ENCODE measurements at regions not wholly inside any gene's neighbourhood (a gene's known extent, or its start where the extent isn't known, plus 50 kb on each side); places are given as distances from the start of the nearest gene placed in this dataset.

DNA sequence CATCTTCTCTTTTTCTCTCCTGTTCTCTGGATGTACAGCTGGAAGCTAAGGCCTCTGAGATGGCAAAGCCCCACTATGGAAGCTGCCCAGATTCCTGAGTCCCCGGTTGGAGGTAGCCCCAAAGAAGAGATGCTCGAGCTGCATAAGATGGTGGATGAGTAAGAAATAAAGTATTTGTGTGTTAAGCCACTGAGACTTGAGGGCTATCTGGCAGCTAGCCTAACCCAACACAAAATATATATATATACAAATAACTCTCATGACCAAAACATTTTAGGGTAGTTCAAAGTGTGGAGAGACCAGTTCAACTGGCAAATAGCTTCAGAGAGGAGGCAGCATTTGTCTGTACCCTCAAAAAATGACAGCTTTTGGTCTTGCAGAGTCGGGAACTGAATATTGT is 72.4 kb upstream of the PDE1C start:
- DNase-seq (ENCODE audit: low read depth): no peak

DNA sequence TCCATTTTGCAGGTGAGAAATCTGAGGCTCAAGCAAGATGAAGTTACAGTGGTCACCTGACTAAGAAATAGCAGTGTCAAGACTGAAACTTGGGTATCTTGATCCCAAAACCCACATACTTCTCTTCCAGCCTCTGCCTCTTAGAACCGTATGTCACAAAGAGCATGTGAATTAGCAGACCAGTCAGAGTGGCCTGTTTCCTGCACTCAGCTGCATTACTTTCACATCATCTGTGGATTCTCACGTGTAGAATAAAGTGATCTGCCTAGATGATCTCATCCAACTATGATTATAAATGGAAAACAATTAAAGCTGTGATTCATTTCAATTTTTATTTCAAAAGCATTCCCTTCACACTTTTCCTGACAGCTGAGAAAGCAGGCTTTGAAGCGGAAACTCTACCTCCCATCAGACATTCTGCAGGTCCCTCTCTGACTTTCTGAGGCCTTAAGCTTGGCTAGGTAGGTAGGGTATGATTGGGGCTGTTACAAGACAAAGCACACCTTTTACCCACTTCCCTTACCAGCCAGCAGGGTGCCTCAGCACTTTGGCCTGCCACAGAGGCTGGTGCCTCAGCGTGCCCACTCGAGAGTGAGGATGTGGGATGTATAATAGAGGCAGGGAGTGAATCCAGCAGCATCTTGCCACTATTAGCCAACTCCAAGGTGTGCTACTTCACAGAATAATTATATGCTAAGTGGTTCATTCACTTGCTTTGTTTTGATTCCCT is 70.2 kb upstream of the PDE1C start:
- no peak for DNase-seq (ENCODE audit: low read depth)

DNA sequence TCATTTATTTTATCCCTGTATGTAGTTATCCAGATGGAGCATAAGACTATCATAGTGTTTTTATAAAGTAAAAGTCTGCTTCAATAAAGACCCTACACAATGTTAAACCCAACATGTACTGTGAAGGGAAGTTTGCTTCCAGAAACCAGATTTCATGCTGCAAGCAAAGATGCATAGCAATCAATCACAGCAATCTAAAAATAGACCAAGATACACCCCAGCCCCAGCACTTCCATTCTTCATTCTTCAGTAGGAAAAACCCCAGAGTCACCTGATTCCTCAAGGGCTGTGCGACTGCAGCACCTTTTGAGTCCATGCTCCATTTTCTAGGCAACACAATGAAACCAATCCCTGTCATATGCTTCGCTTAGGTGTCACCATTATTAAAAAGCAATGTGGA is 66.9 kb upstream of the PDE1C start:
- no peak for DNase-seq (ENCODE audit: low read depth)

DNA sequence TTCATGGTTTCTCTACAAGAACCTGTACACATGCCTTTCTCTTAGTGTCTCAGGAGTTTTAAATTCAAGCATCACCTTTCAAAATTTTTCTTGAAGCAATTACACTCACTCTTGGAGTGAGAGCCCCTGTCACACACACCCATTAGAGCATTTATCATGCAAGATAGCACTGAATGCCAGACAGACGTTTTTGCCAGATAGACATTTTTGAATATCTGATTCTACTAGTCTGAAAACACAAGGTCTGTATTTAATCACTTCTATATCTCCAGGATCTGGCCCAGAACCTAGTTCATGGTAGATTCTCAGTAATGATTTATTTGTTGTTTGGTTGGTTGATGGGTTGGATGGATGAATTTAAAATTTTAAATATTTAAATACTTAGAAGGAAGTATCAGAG is 60.9 kb upstream of the PDE1C start:
- DNase-seq (ENCODE audit: low read depth): no peak

DNA sequence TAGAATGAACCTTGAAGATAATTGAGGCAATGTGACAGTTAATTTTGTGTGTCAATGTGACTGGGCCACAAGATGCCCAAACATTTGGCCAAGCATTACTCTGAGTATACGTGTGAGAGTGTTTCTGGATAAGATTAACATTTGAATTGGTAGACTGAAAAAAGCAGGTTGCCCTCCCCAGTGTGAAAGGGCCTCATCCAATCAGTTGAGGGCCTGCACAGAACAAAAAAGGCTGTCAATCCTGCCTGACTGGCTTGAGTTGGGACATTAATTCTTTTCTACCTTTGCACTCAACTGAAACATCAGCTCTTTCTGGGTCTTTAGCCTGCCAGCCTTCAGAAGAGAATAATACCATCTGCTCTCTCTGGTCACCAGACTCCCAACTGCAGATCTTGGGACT is 56.6 kb upstream of the PDE1C start:
- no peak for DNase-seq (ENCODE audit: low read depth)

Measured in activated T-cell treated with anti-CD3 and anti-CD28 coated beads for 24 hours (primary cell).